Upper lobe of left lung (tissue), 6 donors: ENCODE measurements at regions not wholly inside any gene's neighbourhood (a gene's known extent, or its start where the extent isn't known, plus 50 kb on each side); places are given as distances from the start of the nearest gene placed in this dataset.

Source experiments
- ATAC-seq, 2 donors: fragments of 200-7000 bp; cut with Tn5 transposase; one replicate each; pipeline ENCODE4 v1.9.1; 2022; ENCODE audit warnings: mild to moderate bottlenecking in 2 of 2, moderate library complexity in 2 of 2; ENCODE audit not compliant: low FRiP score in 2 of 2
- DNase-seq, 2 donors: peaks; one replicate each; pipeline ENCODE4 v3.0.0-alpha.2; 2019 to 2020
- H3K27ac ChIP-seq, 4 donors: fragments of 200-600 bp; sonication (generic); one replicate each; pipeline ENCODE4 v1.5.1; 2016 to 2019
- H3K27me3 ChIP-seq, 4 donors: fragments of 200-600 bp; sonication (generic); one replicate each; pipeline ENCODE4 v1.5.1; 2017 to 2019
- H3K36me3 ChIP-seq, 4 donors: fragments of 200-600 bp; sonication (generic); one replicate each; pipeline ENCODE4 v1.5.1; 2016 to 2019
- H3K4me1 ChIP-seq, 4 donors: fragments of 200-600 bp; sonication (generic); one replicate each; pipeline ENCODE4 v1.5.1; 2018 to 2019
- H3K4me3 ChIP-seq, 4 donors: fragments of 200-600 bp; sonication (generic); one replicate each; pipeline ENCODE4 v1.5.1; 2017 to 2019; ENCODE audit warnings: mild to moderate bottlenecking in 2 of 4, moderate library complexity in 1 of 4
- H3K9me3 ChIP-seq, 4 donors: fragments of 200-600 bp; sonication (generic); one replicate each; pipeline ENCODE4 v1.5.1; 2018 to 2019
- EP300 ChIP-seq, 4 donors: sonication (generic); formaldehyde crosslinking; IDR thresholded peaks; one replicate each; pipeline ENCODE4 v1.5.1; 2017; ENCODE audit warnings: antibody characterized with exemption in 4 of 4, control low read depth in 2 of 4
- POLR2A ChIP-seq, 4 donors: fragments of 450-650 bp; IDR thresholded peaks; one replicate each; pipeline ENCODE4 v1.5.1; 2016 to 2017; ENCODE audit warnings: antibody characterized with exemption in 4 of 4, mild to moderate bottlenecking in 2 of 4
- POLR2AphosphoS5 ChIP-seq, 2 donors: sonication (generic); formaldehyde crosslinking; IDR thresholded peaks; one replicate each; pipeline ENCODE4 v1.5.1; 2017; ENCODE audit warnings: antibody characterized with exemption in 2 of 2
- WGBS, 2 donors: methylation state at CpG; one replicate each; pipeline ENCODE4 v1.1.5; 2017 to 2018; 5-methylcytosine and 5-hydroxymethylcytosine counted together
- TF ChIP-seq, protein P1 (sequence below), 6 experiments: fragments of 450-650 bp in 4 of 6; fragments of 200-600 bp in 2 of 6; sonication (generic) in 2 of 6; IDR thresholded peaks; one replicate each; pipeline ENCODE4 v1.5.1; 2016 to 2019; ENCODE audit warnings: antibody characterized with exemption in 6 of 6
- donor health status: DM: no; HTN: no; CAD: no; lungs with moderate emphysema.
- donor health status: DM: no; HTN: yes; CAD: no; lungs with severe emphysema.

DNA sequence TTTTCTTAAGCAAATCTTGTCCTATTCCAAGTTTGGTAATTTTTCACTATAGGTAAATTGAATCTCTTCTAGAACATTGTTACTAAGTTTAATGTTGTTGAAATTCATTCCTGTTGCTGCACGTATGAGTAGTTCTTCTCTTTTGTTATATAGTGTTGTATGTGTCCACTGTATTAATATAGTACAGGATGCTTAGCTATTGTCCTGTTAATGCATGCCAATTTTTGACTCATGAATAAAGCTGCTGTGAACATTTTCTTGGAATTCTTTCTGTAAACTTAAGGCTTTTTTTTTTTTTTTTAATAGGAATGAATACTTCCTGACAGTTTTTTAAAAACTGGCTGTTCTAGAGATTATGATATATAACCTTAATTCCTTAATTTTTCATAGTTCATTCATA is 326.9 kb downstream of the SLC4A3 start:
- WGBS, 2 donors, result 61% methylated on average over 1 of the region's 1 CpG
- Histone ChIP-seq H3K36me3 (no peaks in the 10 kb centered on the region), H3K4me3 (no peak overlapping the region), H3K27ac (no peak overlapping the region), H3K4me1 (no peaks in the 10 kb centered on the region), H3K27me3 (no peaks in the 10 kb centered on the region), H3K9me3 (peaks cover 0 to 10% (median 2%) of the 10 kb centered on the region in 4 donors)
- DNase-seq (no peak), ATAC-seq (no peak)
- TF ChIP-seq POLR2AphosphoS5 (IDR thresholded peaks at IDR 0.05) (no peak), POLR2A (IDR thresholded peaks at IDR 0.05) (no peak), EP300 (IDR thresholded peaks at IDR 0.05) (no peak)
- TF ChIP-seq, protein P1, sequence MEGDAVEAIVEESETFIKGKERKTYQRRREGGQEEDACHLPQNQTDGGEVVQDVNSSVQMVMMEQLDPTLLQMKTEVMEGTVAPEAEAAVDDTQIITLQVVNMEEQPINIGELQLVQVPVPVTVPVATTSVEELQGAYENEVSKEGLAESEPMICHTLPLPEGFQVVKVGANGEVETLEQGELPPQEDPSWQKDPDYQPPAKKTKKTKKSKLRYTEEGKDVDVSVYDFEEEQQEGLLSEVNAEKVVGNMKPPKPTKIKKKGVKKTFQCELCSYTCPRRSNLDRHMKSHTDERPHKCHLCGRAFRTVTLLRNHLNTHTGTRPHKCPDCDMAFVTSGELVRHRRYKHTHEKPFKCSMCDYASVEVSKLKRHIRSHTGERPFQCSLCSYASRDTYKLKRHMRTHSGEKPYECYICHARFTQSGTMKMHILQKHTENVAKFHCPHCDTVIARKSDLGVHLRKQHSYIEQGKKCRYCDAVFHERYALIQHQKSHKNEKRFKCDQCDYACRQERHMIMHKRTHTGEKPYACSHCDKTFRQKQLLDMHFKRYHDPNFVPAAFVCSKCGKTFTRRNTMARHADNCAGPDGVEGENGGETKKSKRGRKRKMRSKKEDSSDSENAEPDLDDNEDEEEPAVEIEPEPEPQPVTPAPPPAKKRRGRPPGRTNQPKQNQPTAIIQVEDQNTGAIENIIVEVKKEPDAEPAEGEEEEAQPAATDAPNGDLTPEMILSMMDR (IDR thresholded peaks at IDR 0.05), result no peak

DNA sequence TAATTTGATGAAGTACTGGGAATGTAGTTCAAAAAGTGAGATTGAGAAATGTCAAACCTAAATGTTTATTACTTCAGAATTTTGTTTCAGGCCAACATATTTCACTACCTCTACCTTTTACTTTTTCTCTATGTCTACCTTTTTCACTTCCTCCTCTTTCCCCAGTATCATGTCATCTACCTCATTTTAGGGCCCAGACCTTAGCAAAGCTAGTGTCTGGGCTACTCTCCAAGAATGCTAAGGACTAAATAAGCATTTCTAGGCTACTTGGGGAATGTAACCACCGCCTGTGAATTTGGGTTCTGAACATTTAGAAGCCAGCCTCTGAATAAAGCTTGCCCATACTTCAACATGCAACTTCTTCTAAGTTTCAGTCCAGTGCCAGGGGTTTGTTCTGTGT is 330.4 kb downstream of the SLC4A3 start:
- no peak for TF ChIP-seq POLR2AphosphoS5 (IDR thresholded peaks at IDR 0.05)
- TF ChIP-seq, protein P1 (IDR thresholded peaks at IDR 0.05), result no peak
- no peak for TF ChIP-seq EP300 (IDR thresholded peaks at IDR 0.05)
- no peak for TF ChIP-seq POLR2A (IDR thresholded peaks at IDR 0.05)
- Histone ChIP-seq H3K27me3 (no peaks in the 10 kb centered on the region), H3K4me3 (no peak overlapping the region), H3K4me1 (no peaks in the 10 kb centered on the region), H3K36me3 (no peaks in the 10 kb centered on the region), H3K9me3 (peaks cover 0 to 10% (median 2%) of the 10 kb centered on the region in 4 donors), H3K27ac (no peak overlapping the region)
- DNase-seq, result no peak
- 16 to 74% methylated on average over 1 of the region's 1 CpG for WGBS, 2 donors
- ATAC-seq, result no peak

DNA sequence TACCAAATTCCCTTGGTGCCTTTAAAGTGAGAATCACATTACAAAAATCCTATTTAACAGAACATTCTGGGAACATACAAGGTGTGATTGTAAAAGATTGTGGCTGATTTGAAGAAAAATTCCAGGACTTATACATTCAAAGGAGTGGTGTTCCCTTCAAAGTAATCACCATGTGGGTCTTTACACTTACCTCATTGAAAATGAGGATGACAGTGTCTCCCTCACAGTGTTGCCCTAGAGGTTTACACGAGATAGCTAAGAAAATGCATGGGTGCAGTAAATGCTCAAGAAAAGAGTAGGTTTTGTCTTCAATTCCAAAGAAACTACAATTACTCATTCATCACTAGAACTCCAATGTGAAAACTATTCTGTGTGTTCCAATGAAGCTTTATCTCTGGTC is 331.5 kb downstream of the SLC4A3 start:
- ATAC-seq (no peak), DNase-seq (no peak)
- Histone ChIP-seq H3K36me3 (no peaks in the 10 kb centered on the region), H3K4me1 (no peaks in the 10 kb centered on the region), H3K4me3 (no peak overlapping the region), H3K9me3 (peaks cover 0 to 10% (median 2%) of the 10 kb centered on the region in 4 donors), H3K27me3 (no peaks in the 10 kb centered on the region), H3K27ac (no peak overlapping the region)
- WGBS, 2 donors, result 67% methylated on average over 1 of the region's 1 CpG
- TF ChIP-seq, protein P1 (IDR thresholded peaks at IDR 0.05), result no peak
- no peak for TF ChIP-seq EP300 (IDR thresholded peaks at IDR 0.05)
- no peak for TF ChIP-seq POLR2AphosphoS5 (IDR thresholded peaks at IDR 0.05)
- TF ChIP-seq POLR2A (IDR thresholded peaks at IDR 0.05), result no peak

DNA sequence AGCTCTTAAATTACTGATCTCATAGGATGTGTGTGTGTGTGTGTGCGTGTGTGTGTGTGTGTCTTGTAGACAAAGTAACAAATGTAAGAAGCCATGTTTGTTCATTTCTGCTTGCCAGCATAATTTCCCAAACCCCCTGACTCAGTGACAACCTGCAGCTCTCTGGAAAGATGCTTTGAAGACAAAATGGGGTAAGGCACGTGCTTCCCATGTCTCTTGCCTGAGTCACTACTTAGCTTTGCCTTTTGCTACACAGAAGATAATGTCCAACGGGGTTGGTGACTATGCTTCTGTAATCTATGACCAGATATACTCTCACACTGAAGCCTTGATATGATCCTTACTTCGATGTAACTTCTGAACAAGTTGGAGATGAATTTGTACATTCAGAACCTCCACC is 332.0 kb downstream of the SLC4A3 start:
- H3K9me3 ChIP-seq, result peaks cover 0 to 10% (median 2%) of the 10 kb centered on the region in 4 donors
- H3K36me3 ChIP-seq, result no peaks in the 10 kb centered on the region
- TF ChIP-seq, protein P1 (IDR thresholded peaks at IDR 0.05), result no peak
- TF ChIP-seq POLR2AphosphoS5 (IDR thresholded peaks at IDR 0.05) (no peak), EP300 (IDR thresholded peaks at IDR 0.05) (no peak), POLR2A (IDR thresholded peaks at IDR 0.05) (no peak)
- 73 to 76% methylated on average over 4 of the region's 4 CpGs for WGBS, 2 donors
- no peaks in the 10 kb centered on the region for H3K4me1 ChIP-seq
- DNase-seq (no peak), ATAC-seq (no peak)
- H3K27ac ChIP-seq, result no peak overlapping the region
- H3K27me3 ChIP-seq, result no peaks in the 10 kb centered on the region
- no peak overlapping the region for H3K4me3 ChIP-seq

DNA sequence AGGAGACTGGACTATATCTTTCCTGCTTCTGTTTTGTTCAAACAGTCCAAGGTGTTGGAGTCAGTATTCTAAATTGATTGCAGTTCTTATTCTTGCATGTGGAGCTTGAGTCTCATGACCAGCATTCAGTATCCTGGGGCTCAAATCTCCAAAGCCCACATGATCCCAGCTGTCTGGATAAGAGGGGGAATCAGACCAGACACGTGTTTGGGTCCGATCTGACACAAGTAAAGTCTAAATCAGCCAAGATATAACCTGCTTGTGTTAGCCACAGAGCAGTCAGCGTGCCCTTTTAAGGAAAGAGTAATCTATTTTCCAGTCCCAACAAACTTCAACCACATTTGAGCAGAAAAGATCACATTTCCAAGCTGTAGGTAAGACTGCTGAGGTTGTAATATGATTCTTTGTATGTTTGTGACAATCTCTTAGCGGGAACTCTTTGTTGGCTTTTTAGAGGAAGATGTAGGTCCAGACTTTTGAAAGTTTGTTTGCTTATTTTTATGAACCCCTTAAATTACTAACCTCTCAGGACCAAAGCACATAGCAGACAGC is 334.6 kb downstream of the SLC4A3 start:
- DNase-seq (no peak), ATAC-seq (no peak)
- H3K4me3 ChIP-seq, result no peak overlapping the region
- peaks cover 0 to 5% (median 2%) of the 10 kb centered on the region in 4 donors for H3K9me3 ChIP-seq
- H3K36me3 ChIP-seq, result no peaks in the 10 kb centered on the region
- H3K4me1 ChIP-seq, result no peaks in the 10 kb centered on the region
- no peaks in the 10 kb centered on the region for H3K27me3 ChIP-seq
- WGBS, 2 donors, result 66 to 77% methylated on average over 4 of the region's 4 CpGs
- TF ChIP-seq POLR2AphosphoS5 (IDR thresholded peaks at IDR 0.05), result no peak
- TF ChIP-seq, protein P1 (IDR thresholded peaks at IDR 0.05), result no peak
- no peak for TF ChIP-seq POLR2A (IDR thresholded peaks at IDR 0.05)
- no peak for TF ChIP-seq EP300 (IDR thresholded peaks at IDR 0.05)
- H3K27ac ChIP-seq, result no peak overlapping the region
